ENCODE measurements at regions not wholly inside any gene's neighbourhood (a gene's known extent, or its start where the extent isn't known, plus 50 kb on each side); places are given as distances from the start of the nearest gene placed in this dataset.

GRCh38 chr1:73801912-73802429 is 396.0 kb downstream of the LRRIQ3 start:
- TF ChIP-seq CTCF (IDR thresholded peaks at IDR 0.05) (no peak), ZFX (IDR thresholded peaks at IDR 0.05; ENCODE audit: borderline replicate concordance) (no peak)

Measured in 22Rv1 (cell line).